Superior temporal gyrus (tissue), 1 donor: ENCODE measurements at regions not wholly inside any gene's neighbourhood (a gene's known extent, or its start where the extent isn't known, plus 50 kb on each side); places are given as distances from the start of the nearest gene placed in this dataset.
"Not testable (repeated sequence)": the region's sequence is repeated elsewhere in the genome, so short reads cannot be mapped to it uniquely, and the experiment has no call there.

Experiments used
- DNase-seq: peaks from one replicate; pipeline ENCODE4 v3.0.0-alpha.2; 2016; ENCODE audit errors: extremely low spot score

- no peak for DNase-seq
Observed at GRCh38 chr4:10831727-10832408, 147.3 kb upstream of the CLNK start.

GRCh38 chr4:10828918-10829538 lies 144.5 kb upstream of the CLNK start:
- not testable (repeated sequence) for DNase-seq

GRCh38 chr4:10821826-10822225 lies 137.3 kb upstream of the CLNK start:
- DNase-seq: no peak

GRCh38 chr4:10816571-10816970 lies 132.0 kb upstream of the CLNK start:
- DNase-seq: no peak

- no peak for DNase-seq
Observed at GRCh38 chr4:10811991-10812390, 127.4 kb upstream of the CLNK start.

GRCh38 chr4:10810411-10810810 lies 125.8 kb upstream of the CLNK start:
- DNase-seq: no peak

- no peak for DNase-seq
Observed at GRCh38 chr4:10809905-10810304, 125.3 kb upstream of the CLNK start.

- peak; percentile 60 for DNase-seq
Observed at GRCh38 chr4:10808591-10808990, 124.0 kb upstream of the CLNK start.

- DNase-seq: no peak
Observed at GRCh38 chr4:10806953-10807645, 122.5 kb upstream of the CLNK start.

GRCh38 chr4:10803713-10804343 lies 119.3 kb upstream of the CLNK start:
- no peak for DNase-seq

- no peak for DNase-seq
Observed at GRCh38 chr4:10787365-10787764, 102.8 kb upstream of the CLNK start.

- no peak for DNase-seq
Observed at GRCh38 chr4:10784621-10785020, 100.1 kb upstream of the CLNK start.

- DNase-seq: no peak
Observed at GRCh38 chr4:10783351-10783750, 98.8 kb upstream of the CLNK start.

GRCh38 chr4:10781805-10782204 lies 97.2 kb upstream of the CLNK start:
- DNase-seq: no peak

GRCh38 chr4:10780803-10781202 lies 96.2 kb upstream of the CLNK start:
- not testable (repeated sequence) for DNase-seq

- DNase-seq: not testable (repeated sequence)
Observed at GRCh38 chr4:10775132-10775531, 90.6 kb upstream of the CLNK start.

- no peak for DNase-seq
Observed at GRCh38 chr4:10773656-10774055, 89.1 kb upstream of the CLNK start.

GRCh38 chr4:10773010-10773409 lies 88.4 kb upstream of the CLNK start:
- DNase-seq: no peak

GRCh38 chr4:10765386-10765785 lies 80.8 kb upstream of the CLNK start:
- no peak for DNase-seq

GRCh38 chr4:10762561-10762960 lies 78.0 kb upstream of the CLNK start:
- no peak for DNase-seq

- DNase-seq: no peak
Observed at GRCh38 chr4:10761903-10762302, 77.3 kb upstream of the CLNK start.

GRCh38 chr4:10760086-10760485 lies 75.5 kb upstream of the CLNK start:
- DNase-seq: no peak

GRCh38 chr4:10758906-10759305 lies 74.3 kb upstream of the CLNK start:
- no peak for DNase-seq
